NCI-H510A (cell line): ENCODE measurements at regions not wholly inside any gene's neighbourhood (a gene's known extent, or its start where the extent isn't known, plus 50 kb on each side); places are given as distances from the start of the nearest gene placed in this dataset.
"Not testable (repeated sequence)": the region's sequence is repeated elsewhere in the genome, so short reads cannot be mapped to it uniquely, and the experiment has no call there.

Source experiments
- DNase-seq: peaks from one replicate; lab custom pipeline; 2025; lab: John Stamatoyannopoulos, UW

DNA sequence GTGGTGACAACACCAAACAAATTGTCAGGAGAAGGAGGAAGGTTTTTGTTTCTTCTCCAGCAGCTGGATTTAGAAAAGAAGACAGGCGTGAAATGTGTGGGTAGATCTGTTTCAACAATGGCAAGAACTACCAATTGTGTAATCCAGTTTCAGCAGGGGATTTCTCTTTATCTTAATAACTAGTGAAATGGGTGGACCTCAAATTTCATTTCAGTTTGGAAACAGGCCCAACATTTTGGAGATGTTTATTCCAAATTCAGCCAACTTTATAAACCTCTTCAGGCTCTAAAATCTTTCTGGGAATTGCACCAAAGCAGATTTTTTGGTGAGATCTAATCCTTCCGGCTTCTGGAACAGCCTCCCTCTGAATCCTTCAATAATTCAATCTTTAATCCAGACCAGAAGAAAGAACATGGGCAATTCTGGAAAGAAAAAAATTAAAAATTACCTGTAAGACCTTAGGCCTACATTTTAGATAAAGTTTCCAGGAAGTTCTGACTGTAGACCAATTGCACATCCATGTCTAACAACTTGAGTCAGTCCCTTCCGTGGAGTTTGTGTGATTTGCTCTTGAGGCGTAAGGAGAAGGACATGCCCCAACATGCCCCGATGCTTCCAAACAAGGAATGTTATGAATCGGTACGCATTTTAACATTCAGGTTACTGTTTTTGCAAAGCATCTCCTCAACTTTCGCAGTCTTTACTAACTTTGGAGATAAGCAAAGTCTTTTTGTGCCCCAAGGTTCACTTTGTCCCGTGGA lies 423.6 kb downstream of the IRX1 start:
- DNase-seq: no peak

- no peak for DNase-seq
Measured at GRCh38 chr5:4019841-4020240, 424.2 kb downstream of the IRX1 start.

GRCh38 chr5:4020400-4020799 lies 424.8 kb downstream of the IRX1 start:
- DNase-seq: no peak

- no peak for DNase-seq
Measured at GRCh38 chr5:4022056-4022670, 426.5 kb downstream of the IRX1 start.

DNA sequence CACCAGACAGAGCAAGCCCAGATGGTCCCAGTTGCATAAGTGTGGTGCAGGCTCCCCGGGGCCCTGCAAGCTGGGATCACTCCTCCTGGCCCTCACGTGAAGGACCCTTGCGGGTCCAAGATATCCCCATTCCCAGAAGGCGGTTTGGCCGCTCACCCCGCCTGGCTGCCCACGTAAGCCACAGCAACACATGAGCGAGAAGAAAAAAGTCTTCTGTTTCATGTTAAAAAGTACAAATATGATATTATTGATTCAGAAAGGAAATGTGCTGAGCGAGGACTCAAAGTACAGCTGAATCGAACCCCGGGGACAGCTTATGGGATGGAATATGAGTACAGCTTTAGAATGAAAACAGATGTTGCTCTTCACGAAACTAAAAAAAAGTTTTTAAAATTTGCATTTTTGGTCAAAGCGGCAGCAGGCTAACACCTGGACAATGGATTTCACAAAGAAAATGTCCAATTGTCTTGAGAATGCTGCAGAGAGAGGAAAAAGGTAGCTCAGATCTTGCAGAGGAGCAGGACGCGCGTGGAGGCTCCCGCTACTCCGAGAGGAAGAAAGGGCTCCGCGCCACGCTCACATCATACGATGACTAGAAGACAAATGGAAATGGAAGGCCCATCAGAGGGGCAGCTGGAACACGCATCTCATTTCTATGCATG lies 427.6 kb downstream of the IRX1 start:
- DNase-seq: no peak

DNA sequence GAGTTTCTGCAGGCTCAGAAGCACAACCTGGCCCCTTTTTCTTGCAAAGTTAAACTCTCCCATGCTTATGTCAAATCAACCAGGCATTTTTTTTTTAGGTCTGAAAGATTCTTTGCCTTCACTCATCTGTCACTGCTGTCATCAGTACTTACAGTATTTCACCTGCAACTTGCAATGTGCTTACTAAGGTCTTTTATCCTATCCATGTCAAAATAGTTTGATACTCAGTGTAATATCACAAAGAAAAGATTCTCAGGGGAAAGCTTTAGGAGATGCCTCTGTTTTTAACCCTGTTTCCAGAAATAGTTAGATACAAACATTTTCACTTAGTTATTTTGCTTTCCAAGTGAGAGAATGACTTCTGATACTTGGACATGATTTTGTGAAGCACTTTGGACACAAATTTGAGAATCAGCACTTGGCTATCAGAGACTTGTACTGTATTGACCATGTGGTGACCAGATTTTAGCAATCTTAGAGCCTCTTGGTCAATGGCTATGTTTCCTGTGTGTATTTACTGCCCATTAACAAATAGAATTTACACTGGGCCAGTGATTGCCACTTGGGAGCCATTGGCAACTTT lies 428.2 kb downstream of the IRX1 start:
- no peak for DNase-seq

DNA sequence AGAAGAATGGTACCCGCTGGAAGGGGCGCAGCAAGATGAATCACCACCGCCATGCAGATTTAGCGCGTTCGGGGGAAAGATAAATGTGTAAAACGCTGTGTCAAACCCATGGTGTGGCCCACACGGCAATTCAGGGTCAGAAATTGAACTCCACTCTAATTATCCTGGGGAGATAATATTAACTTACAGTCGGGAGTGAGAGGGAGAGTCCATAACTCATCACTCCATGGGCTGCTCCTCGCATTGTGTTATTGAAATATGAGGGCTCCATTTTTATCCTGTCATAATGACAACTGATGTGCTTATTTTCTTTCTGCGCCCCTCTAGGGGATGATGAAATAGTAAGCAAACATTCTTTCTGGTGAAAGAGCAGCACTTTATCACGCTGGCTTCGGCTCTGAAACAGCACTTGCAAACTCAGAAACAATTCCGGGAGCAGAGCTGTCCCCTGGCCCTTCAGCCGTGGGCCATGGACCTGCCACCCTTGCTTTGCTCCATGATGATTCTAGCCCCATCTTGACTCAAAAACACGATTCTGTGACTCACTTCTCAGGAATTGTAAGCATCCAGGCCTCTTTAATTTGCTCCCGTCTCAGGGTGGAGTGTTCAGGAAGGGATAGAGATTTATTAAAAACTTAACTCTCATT lies 431.6 kb downstream of the IRX1 start:
- DNase-seq: no peak

DNA sequence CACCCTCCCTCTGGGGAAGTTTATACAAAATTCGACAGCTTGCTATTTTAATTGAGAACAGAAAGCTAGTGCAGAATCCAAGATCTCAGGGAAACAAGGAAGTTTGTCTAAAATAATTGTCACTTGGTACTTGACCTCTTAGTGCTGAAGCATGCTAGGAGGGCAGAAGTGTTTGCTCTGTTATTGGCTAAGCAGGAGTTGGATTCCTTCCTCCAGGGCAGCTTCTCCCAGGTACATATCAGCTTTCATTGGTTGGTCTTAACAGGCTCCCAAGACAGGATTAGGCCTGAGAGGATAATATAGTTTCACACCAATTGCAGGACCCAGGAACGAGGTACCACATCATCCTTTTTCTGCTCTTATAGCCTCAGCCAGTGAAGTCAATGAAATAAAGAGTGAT lies 432.8 kb downstream of the IRX1 start:
- DNase-seq: no peak

DNA sequence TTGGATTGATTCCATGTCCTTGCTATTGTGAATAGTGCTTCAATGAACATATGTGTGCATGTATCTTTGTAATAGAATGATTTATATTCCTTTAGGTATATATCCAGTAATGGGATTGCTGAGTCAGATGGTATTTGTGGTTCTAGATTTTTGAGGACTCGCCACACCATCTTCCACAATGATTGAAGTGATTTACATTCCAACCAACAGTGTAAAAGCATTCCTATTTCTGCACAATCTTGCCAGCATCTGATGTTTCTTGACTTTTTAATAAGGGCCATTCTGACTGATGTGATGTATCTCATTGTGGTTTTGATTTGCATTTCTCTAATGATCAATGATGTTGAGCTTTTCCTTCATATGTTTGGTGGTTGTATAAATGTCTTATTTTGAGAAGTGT lies 437.9 kb downstream of the IRX1 start:
- not testable (repeated sequence) for DNase-seq

- DNase-seq: no peak
Measured at GRCh38 chr5:4036861-4037260, 441.2 kb downstream of the IRX1 start.

DNA sequence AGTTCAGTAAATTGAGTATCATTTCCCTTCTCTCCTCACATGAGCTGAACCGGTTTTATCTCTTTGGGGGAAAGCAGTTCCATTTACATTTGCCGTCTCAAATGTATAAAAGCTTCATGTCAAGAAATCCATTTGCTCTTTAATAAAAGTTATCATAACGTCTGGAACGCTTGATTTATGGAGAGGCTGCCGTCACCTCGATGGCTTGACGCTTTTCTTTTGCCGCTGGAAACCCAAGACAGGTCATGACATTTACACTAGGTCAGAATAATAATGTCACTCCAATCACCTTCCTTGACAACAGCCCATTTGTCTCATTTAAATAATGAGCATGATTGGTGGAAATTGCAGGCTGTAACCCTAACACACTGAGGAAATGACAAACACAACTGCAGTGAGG lies 443.4 kb downstream of the IRX1 start:
- no peak for DNase-seq

GRCh38 chr5:4042311-4042710 lies 446.7 kb downstream of the IRX1 start:
- DNase-seq: no peak

GRCh38 chr5:4043135-4043534 lies 447.5 kb downstream of the IRX1 start:
- no peak for DNase-seq

- no peak for DNase-seq
Measured at GRCh38 chr5:4044881-4045280, 449.2 kb downstream of the IRX1 start.

GRCh38 chr5:4048398-4048797 lies 452.8 kb downstream of the IRX1 start:
- no peak for DNase-seq

DNA sequence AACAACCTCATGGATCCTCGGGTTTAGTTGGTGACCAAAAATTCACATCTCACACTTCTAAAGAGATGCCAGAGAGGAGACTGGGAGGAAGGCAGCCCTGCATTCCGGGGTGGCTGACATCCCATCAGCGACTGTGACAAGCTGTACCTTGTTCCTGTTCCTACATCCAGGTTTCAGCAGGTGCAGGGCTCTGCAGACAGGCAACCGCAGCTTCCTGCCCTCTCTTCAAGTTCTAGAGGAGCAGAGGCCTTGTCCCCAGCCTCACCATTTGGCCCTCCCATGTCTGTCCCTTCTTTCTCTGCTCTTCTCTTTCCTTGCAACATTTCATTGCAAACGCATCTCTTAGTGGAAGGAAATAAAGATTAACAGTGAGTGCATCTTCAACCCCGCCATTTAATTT lies 454.6 kb downstream of the IRX1 start:
- no peak for DNase-seq

DNA sequence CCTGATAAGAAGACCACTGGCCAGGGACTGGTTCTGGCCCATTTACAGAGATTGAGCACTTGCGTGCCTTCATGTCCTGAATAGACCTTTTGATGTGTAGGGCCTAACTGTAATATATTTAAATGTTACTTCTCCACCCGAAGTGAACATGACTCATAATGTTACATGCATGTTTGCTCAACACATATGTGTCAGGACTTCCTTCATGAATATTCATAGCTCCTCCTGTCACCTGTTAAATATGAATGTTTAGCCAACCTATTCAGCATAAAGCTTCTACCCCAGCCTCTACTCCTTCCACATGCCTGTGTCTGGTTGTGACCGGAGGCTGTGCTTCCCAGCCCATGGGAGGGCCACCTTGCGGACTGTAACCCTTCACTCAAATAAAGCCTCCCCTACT lies 457.5 kb downstream of the IRX1 start:
- DNase-seq: no peak

- no peak for DNase-seq
Measured at GRCh38 chr5:4054092-4054491, 458.5 kb downstream of the IRX1 start.

DNA sequence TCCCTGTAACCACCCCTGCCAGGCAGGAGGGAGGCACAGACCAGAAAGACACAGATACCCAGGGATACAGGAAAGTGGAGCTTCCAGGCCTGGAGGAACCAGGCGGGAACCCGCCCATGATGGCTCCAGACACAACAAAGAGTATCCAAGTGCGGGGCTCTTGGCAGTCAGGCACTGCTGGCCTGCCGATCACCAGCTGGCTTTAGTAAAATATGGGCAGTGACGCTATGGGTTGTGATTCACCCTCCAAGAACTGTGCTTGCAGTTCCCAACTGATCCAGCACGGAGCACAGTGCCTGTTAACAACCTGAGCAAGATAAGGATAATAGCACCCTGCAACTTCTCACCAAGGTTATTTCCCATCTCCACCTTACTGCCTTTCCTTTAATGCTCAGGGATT lies 463.3 kb downstream of the IRX1 start:
- DNase-seq: no peak

DNA sequence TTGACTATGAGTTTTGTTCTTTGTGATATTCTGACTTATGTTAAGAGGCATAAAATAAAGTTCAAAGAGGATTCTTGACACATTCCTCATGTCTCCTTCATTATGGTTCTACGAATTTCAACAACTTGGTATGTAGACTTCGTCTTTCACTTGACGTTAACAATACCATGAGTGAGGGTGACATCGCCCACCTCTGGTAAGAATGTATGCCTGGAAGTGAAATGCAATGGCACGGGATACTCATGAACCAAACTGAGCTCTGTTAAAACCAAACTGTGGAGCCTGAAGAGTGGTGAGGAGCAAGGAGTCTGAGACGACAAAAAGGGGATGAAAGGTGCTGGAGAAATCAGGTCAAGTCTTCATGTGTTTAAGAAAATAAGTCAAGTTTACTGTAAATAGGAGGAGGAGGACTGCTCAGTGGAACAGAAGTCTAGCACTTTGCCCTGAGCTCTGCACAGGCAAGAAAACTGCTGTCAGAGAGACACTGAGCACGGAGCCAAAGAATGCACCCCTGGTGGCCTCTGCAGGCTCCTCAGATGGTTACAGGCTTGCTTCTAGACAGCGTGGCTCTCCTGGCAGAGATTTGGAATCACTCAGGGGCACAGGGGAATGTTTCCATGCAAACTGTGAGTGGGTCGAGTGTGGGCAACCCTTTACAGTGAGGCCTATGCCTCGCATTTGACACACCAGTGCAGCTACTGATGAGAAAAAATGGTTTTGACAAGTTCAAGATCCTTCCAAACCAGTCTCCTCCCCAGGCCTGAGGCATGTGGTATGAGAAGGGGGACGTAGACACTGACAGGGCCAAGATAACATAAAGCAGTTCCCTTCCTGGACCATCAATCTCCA lies 470.1 kb downstream of the IRX1 start:
- no peak for DNase-seq

DNA sequence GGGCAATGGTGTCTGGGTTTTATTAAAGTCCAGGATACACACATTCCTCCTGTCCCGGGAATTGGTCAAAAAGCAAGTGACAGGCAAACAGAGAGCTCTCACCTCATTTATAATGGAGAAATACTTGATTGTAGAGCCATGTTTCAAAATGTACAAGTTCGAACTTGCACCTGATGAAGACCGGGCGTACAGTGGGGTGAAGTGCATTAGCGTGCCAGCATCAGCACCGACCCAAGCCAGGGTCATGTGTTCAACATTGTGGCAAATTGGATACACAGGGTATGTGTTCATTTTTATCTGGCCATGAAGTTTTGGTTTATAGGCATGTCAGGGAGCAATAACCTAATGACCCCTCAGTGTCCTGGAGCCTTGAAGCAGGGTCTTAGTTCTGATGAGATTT lies 472.5 kb downstream of the IRX1 start:
- DNase-seq: no peak

- no peak for DNase-seq
Measured at GRCh38 chr5:4078544-4078943, 482.9 kb downstream of the IRX1 start.
